ENCODE measurements at regions not wholly inside any gene's neighbourhood (a gene's known extent, or its start where the extent isn't known, plus 50 kb on each side); places are given as distances from the start of the nearest gene placed in this dataset.
"Not testable (repeated sequence)": the region's sequence is repeated elsewhere in the genome, so short reads cannot be mapped to it uniquely, and the experiment has no call there.

- not testable (repeated sequence) for TF ChIP-seq POLR2A (IDR thresholded peaks at IDR 0.05; ENCODE audit: low read depth, low read length); TAF1 (IDR thresholded peaks at IDR 0.05; ENCODE audit: low read depth, low read length); POLR2AphosphoS5 (IDR thresholded peaks at IDR 0.05; ENCODE audit: low read depth, low read length); PAX5 (IDR thresholded peaks at IDR 0.05; ENCODE audit: insufficient read depth, low read length, severe bottlenecking)
Observed at GRCh38 chr9:62858240-62858639, 1668.4 kb downstream of the SPATA31A7 start.
